ENCODE measurements at regions not wholly inside any gene's neighbourhood (a gene's known extent, or its start where the extent isn't known, plus 50 kb on each side); places are given as distances from the start of the nearest gene placed in this dataset.

DNA sequence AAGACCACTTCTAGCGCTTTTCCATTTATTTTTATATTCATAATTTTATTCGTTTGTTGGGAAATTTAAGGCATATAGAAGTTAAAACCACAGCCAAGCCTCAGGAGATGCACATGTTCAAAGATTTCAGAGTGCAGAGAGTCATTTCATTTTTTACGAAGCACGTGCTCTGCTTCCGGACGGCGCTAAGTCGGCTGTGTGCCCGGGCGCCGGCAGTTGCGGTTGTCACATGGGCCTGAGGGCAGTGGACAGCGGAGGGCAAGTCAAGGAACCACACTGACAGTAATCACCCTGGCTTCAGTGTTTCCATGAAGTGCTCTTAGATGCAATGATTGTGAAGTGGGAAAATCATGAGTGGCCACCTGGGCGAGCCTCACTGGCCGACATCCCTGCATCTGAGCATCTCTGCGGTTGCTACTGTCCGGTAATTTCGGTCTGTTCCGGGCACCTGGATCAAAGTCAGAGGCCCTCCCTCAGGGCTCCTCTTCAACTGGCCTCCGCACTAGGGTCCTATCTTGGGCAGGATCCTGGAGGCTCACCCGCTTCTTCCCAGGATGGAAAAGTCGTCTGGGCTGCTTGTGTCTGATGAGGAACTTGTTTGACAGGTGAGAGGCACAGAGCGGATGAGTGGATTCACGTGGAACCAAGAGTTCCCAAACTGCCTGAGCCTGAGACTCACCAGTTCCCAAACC, 90.8 kb downstream of the DACT2 start:
- DNase-seq (ENCODE audit: low spot score), result no peak

GRCh38 chr6:168227840-168228239, 91.7 kb downstream of the DACT2 start:
- DNase-seq (ENCODE audit: low spot score), result no peak

DNA sequence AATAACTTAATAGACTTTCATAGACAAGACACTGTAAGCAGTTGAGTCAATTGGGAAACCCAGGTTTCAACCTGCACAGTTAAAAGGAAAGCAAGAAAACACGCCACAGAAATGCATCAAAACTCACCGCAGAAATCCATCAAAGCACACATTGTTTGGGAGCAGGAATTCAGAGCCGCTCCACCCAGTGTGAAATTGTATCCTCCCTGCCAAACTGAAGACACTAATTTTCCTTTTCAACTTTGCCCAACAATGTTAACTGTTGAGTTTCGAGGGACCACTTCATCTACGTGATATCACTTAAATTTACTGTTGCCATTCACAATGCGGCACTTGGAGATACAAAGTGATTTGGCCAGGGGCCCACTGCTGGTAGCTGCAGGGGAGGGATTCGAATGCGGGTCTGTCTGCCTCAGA, 92.7 kb downstream of the DACT2 start:
- no peak for DNase-seq (ENCODE audit: low spot score)

- peak; percentile 41 for DNase-seq (ENCODE audit: low spot score)
Observed at GRCh38 chr6:168226061-168226752, 93.4 kb downstream of the DACT2 start.

DNA sequence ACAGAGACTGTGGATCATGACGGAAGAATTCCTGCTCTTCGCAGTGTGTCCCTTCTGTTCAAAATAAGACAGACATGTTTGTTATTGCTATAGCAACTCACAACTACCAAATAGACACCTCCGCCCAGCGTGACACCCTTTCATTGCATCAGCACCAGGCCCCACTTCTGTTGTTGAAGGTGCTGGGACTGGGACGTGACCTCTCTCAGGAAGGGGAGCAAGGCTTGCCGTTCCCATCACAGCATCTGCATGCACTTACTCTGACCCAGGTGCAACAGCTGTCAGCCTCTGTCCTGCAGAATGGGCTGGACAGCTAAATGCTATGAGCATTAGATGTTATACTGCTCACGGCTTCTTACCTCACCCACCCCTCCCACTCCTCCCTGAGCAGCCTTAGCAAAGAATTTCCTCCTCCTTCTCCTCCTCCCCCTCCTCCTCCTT, 94.1 kb downstream of the DACT2 start:
- no peak for DNase-seq (ENCODE audit: low spot score)

GRCh38 chr6:168223755-168224154, 95.8 kb downstream of the DACT2 start:
- no peak for DNase-seq (ENCODE audit: low spot score)

DNA sequence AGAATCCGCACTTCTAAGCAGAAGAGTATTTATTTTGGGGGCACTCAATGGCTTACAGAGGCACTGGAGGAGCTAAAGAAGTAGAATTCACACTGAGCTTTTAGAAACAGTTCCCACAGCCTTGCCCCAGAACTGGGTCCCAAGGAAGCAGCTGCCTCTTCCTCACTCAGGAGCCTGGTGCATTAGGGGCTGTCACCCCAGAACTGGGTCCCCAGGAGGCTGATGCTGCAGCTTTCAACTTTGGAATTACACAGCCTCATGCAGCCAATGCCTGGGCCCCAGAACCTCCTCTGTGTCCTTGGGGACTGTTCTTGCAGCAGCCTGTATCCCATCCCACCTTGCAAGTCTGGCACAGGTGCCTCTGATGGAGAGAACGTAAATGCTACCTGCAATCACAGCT, 96.4 kb downstream of the DACT2 start:
- DNase-seq (ENCODE audit: low spot score), result no peak

GRCh38 chr6:168222115-168223043, 97.2 kb downstream of the DACT2 start:
- no peak for DNase-seq (ENCODE audit: low spot score)

GRCh38 chr6:168221497-168222079, 98.0 kb downstream of the DACT2 start:
- DNase-seq (ENCODE audit: low spot score), result no peak

DNA sequence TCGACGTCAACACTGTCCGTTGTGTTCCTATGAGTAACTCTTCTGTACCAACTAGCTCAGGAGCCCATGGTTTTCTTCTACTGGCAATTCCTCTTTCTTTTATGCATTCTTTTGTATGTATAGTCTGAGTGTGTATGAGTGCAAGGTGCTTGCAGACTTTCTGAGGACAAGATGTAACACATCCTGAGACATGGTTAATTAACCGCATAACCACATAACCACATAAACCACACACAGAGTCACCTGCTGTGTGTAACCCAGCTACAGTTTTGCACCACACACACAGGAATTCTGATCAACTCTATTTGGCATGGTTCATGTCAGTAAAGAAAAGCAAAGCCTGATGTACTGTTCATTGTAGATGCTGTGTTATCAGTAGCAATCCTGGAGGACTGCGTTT, 98.6 kb downstream of the DACT2 start:
- no peak for DNase-seq (ENCODE audit: low spot score)

- DNase-seq (ENCODE audit: low spot score), result no peak
Observed at GRCh38 chr6:168219804-168220203, 99.8 kb downstream of the DACT2 start.

GRCh38 chr6:168218785-168219566, 100.6 kb downstream of the DACT2 start:
- DNase-seq (ENCODE audit: low spot score), result no peak

GRCh38 chr6:168217880-168218537, 101.6 kb downstream of the DACT2 start:
- DNase-seq (ENCODE audit: low spot score), result no peak

DNA sequence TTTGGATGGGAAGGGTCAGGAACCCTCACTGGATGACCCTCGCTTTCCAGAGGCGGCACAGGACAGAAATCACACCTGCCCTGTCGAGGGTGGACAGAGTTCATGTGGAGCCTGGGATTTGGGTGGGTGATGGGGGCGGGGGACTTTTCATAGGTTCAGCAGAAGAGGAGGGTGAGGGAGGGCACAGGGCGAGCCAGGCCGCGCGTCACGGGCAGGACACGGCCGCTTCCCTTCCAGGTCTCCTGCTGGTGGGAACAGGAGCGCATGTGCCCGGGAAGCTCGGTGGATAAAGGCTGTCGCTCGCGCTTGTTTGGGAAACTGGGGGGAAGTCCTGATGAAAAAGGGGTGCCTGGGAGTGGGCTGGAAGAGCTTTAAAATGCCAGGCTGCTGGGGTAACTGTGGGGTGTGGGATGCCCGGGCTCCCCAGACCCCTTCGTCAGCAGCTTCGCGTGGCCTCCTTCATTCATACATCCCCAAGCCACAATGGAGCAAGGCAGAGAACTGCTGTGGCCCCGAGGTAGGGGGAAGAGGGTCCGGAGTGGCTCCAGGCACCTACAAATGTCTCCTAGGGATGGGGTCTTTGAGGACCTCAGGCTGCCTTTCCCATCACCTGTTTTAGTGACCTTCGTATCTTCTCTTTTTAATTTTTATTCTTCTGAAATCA, 102.2 kb downstream of the DACT2 start:
- DNase-seq (ENCODE audit: low spot score), result no peak

GRCh38 chr6:168216751-168217191, 102.8 kb downstream of the DACT2 start:
- DNase-seq (ENCODE audit: low spot score), result no peak

DNA sequence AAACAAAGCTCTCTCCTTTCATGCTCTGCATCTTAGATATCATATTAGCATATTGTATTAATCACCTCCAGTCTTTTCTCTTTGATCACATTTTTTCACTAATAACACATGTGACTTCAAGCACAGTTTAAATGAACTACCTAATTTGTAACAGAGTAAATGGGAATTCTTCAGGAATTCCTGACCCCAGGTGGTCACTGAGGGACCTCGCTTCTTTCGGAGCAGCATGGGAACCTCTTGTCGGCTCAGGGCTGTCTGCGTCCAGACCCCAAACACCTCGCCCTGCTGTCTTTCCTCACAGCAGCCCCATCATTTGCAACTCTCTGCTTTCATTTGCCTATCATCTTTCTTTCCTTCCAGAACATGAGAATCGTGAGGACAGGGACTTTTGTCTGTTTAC, 103.5 kb downstream of the DACT2 start:
- DNase-seq (ENCODE audit: low spot score), result no peak

DNA sequence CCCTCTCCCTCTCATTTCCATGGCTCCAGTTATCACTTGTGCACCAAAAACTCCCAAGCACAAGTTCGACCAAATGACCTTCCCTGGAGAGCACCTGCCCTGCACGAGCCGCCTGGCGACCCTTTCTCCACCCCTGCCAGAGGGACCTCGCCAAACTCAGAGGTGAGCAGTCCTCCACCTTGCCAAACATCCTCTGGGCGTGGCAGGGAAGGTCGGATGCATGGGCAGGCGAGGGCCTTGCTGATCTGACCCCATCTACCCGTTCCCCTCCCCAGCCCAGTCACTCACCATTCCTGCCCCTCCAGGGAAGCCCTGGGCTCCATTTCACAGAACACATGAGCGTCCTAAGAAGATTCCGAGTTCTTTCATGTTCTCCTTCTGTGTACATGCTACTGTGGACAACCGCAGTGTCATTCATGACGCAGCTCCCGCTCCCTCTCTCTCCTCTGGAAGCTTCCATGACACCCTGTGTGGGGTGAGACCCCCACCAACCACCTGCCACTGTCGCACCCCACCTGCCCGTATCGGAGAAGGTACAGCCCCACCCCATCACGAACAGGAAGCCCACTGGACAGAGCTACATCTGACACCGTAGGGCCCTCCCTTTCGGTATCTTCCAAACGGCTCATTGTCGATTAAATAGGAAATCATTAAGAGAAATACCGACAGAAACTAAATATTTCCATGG, 104.3 kb downstream of the DACT2 start:
- no peak for DNase-seq (ENCODE audit: low spot score)

DNA sequence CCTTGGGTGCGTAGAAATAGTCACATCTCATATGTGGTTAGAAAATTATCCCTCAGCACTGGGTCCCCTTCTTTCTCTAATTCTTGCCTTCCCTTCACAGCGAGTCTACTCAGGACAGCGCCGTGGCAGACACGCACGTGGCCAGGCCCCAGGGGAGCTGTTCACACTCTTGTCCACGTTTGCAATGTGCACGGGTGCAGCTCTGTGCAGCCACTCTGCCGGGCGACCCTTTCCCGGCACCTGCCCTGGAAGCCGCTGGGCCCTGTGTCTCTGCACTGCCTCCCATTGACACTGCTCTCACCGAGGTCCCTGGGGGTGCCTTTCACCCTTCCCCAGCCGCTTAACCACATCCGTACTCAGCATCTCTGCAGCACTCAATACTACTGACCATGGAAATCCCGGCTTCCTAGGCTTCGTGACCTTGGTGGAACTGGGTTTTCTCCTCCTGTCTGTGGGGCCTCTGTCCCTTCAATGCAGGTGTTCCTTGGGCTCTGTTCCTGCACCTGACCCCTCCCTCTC, 104.9 kb downstream of the DACT2 start:
- no peak for DNase-seq (ENCODE audit: low spot score)

- no peak for DNase-seq (ENCODE audit: low spot score)
Observed at GRCh38 chr6:168213121-168213524, 106.5 kb downstream of the DACT2 start.

All from HuH-7.5 (cell line).